HL-60 (cell line): ENCODE measurements at regions not wholly inside any gene's neighbourhood (a gene's known extent, or its start where the extent isn't known, plus 50 kb on each side); places are given as distances from the start of the nearest gene placed in this dataset.

Source experiments
- DNase-seq, 2 experiments: peaks; one replicate each; pipeline ENCODE4 v3.0.0-alpha.2; 2010 to 2020; ENCODE audit warnings: low read depth in 1 of 2, low spot score in 1 of 2
- H3K27ac ChIP-seq: fragments of 250-450 bp; sonication (Bioruptor Pico); replicated peaks from 2 replicates; pipeline ENCODE4 v1.5.1; 2020; ENCODE audit warnings: mild to moderate bottlenecking, moderate library complexity
- H3K27me3 ChIP-seq: fragments of 250-450 bp; sonication (Bioruptor Pico); 2 replicates; pipeline ENCODE4 v1.5.1; 2021; ENCODE audit warnings: mild to moderate bottlenecking, moderate library complexity; ENCODE audit not compliant: insufficient read depth, poor library complexity, severe bottlenecking
- H3K4me3 ChIP-seq: replicated peaks from 2 replicates; pipeline ENCODE4 v1.5.1; 2011; ENCODE audit warnings: mild to moderate bottlenecking, control low read depth, low read length; ENCODE audit not compliant: insufficient read depth
- GABPA ChIP-seq: IDR thresholded peaks from 2 replicates; pipeline ENCODE4 v1.6.1; 2012; ENCODE audit warnings: low read depth
- POLR2AphosphoS5 ChIP-seq: IDR thresholded peaks from 2 replicates; pipeline ENCODE4 v1.6.1; 2012; ENCODE audit warnings: low read depth
- SPI1 ChIP-seq: IDR thresholded peaks from 2 replicates; pipeline ENCODE4 v1.6.1; 2012; ENCODE audit warnings: low read depth, mild to moderate bottlenecking, borderline replicate concordance
- TF ChIP-seq, protein P1 (sequence below): IDR thresholded peaks from one replicate; pipeline ENCODE4 v1.5.1; 2011; ENCODE audit warnings: low read length, control low read depth, inconsistent platforms; ENCODE audit not compliant: insufficient read depth
- TF ChIP-seq, protein P2 (sequence below): IDR thresholded peaks from 2 replicates; pipeline ENCODE4 v1.6.1; 2012; ENCODE audit warnings: low read depth; ENCODE audit not compliant: insufficient replicate concordance

DNA sequence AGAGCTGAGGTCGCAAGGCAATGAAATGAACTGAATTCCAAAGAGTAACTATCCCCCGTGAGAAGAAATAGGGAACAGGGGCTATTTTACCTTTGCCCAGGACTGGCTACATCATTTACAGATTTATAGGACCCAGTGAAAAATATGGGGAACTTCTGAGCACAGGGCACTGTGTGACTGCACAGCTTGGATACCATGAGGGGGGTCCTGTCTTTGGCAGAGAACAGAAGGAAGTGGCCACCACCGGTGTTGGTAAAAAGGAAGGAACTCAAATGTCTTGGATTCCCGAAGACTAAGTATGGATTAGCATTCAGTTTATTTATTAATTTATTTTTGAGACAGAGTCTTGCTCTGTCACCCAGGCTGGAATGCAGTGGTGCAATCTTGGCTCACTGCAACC is 119.6 kb downstream of the B3GNT2 start:
- no peak overlapping the region for H3K27ac ChIP-seq
- no peak overlapping the region for H3K4me3 ChIP-seq
- TF ChIP-seq POLR2AphosphoS5, result no peak
- TF ChIP-seq, protein P1, sequence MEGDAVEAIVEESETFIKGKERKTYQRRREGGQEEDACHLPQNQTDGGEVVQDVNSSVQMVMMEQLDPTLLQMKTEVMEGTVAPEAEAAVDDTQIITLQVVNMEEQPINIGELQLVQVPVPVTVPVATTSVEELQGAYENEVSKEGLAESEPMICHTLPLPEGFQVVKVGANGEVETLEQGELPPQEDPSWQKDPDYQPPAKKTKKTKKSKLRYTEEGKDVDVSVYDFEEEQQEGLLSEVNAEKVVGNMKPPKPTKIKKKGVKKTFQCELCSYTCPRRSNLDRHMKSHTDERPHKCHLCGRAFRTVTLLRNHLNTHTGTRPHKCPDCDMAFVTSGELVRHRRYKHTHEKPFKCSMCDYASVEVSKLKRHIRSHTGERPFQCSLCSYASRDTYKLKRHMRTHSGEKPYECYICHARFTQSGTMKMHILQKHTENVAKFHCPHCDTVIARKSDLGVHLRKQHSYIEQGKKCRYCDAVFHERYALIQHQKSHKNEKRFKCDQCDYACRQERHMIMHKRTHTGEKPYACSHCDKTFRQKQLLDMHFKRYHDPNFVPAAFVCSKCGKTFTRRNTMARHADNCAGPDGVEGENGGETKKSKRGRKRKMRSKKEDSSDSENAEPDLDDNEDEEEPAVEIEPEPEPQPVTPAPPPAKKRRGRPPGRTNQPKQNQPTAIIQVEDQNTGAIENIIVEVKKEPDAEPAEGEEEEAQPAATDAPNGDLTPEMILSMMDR, result no peak
- TF ChIP-seq SPI1, result no peak
- TF ChIP-seq GABPA, result no peak
- TF ChIP-seq, protein P2, sequence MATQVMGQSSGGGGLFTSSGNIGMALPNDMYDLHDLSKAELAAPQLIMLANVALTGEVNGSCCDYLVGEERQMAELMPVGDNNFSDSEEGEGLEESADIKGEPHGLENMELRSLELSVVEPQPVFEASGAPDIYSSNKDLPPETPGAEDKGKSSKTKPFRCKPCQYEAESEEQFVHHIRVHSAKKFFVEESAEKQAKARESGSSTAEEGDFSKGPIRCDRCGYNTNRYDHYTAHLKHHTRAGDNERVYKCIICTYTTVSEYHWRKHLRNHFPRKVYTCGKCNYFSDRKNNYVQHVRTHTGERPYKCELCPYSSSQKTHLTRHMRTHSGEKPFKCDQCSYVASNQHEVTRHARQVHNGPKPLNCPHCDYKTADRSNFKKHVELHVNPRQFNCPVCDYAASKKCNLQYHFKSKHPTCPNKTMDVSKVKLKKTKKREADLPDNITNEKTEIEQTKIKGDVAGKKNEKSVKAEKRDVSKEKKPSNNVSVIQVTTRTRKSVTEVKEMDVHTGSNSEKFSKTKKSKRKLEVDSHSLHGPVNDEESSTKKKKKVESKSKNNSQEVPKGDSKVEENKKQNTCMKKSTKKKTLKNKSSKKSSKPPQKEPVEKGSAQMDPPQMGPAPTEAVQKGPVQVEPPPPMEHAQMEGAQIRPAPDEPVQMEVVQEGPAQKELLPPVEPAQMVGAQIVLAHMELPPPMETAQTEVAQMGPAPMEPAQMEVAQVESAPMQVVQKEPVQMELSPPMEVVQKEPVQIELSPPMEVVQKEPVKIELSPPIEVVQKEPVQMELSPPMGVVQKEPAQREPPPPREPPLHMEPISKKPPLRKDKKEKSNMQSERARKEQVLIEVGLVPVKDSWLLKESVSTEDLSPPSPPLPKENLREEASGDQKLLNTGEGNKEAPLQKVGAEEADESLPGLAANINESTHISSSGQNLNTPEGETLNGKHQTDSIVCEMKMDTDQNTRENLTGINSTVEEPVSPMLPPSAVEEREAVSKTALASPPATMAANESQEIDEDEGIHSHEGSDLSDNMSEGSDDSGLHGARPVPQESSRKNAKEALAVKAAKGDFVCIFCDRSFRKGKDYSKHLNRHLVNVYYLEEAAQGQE, result no peak
- no peak for DNase-seq
- H3K27me3 ChIP-seq, result no peaks in the 10 kb centered on the region

- H3K27ac ChIP-seq, result no peak overlapping the region
- H3K27me3 ChIP-seq, result no peaks in the 10 kb centered on the region
- H3K4me3 ChIP-seq, result no peak overlapping the region
- TF ChIP-seq SPI1, result no peak
- TF ChIP-seq, protein P1, result no peak
- TF ChIP-seq POLR2AphosphoS5, result no peak
- TF ChIP-seq GABPA, result no peak
- TF ChIP-seq, protein P2, result no peak
- no peak for DNase-seq
Observed at GRCh38 chr2:62314291-62314690, 118.4 kb downstream of the B3GNT2 start.

DNA sequence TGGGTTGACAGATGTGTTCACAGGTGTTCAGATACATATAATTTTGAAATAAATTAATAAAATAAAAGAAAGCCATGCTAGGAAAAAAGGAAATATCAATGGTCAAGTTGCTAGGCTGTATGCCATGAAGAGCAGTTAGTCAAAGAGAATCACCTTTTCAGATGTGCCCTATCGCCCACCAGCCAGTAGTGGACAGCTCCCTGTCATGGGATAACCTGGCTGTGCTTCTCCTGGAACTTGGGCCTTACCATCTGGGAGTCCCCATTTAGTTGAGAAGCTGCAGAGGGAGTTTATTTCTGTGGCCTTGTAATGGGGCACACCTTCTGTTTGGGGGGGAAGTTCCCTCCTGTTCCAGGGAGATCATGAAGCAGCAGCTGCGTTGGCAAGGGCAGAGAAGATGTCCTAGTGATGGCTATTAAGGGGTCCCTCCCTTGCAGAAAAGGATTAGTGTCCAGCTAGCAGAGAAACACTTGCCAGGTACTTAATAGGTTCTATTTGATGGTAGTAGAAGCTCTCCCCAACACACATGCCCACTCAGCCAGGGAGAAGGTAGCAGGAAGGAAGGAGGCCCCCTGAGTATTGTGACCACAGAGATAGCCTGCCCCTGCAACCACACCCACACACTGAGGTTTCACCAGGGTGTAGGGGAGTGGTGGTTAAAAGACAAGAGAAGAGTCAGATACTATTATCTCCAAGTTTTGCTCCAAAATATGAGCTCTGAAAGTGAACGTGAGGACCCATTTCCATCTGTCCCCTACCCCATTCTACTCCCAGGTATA is 117.7 kb downstream of the B3GNT2 start:
- TF ChIP-seq, protein P2, result peak; percentile 64
- TF ChIP-seq, protein P1, result no peak
- Histone ChIP-seq H3K4me3 (no peak overlapping the region), H3K27me3 (no peaks in the 10 kb centered on the region), H3K27ac (no peak overlapping the region)
- peak in 1 of 2 experiments; percentile 47 for DNase-seq
